NB4 (cell line): ENCODE measurements at regions not wholly inside any gene's neighbourhood (a gene's known extent, or its start where the extent isn't known, plus 50 kb on each side); places are given as distances from the start of the nearest gene placed in this dataset.

ENCODE experiments used
- CTCF ChIP-seq: IDR thresholded peaks from one replicate; pipeline ENCODE4 v1.5.1; 2012; ENCODE audit warnings: low read depth, low read length
- MAX ChIP-seq: IDR thresholded peaks from 2 replicates; pipeline ENCODE4 v1.6.1; 2011; ENCODE audit warnings: low read depth, low read length
- MYC ChIP-seq: IDR thresholded peaks from 2 replicates; pipeline ENCODE4 v1.6.1; 2011; ENCODE audit warnings: low read depth, low read length
- POLR2A ChIP-seq: IDR thresholded peaks from 2 replicates; pipeline ENCODE4 v1.6.1; 2011; ENCODE audit warnings: mild to moderate bottlenecking; ENCODE audit not compliant: insufficient read length; ENCODE audit errors: extremely low read depth

- no peak for TF ChIP-seq CTCF
- no peak for TF ChIP-seq MAX
- TF ChIP-seq MYC: no peak
- TF ChIP-seq POLR2A: no peak
Measured at GRCh38 chr9:96067600-96067999, 192.1 kb downstream of the ERCC6L2 start.
